SK-N-SH (cell line): ENCODE measurements at regions not wholly inside any gene's neighbourhood (a gene's known extent, or its start where the extent isn't known, plus 50 kb on each side); places are given as distances from the start of the nearest gene placed in this dataset.

Experiments
- CTCF ChIA-PET: fragments of 300-600, 350-600 bp; formaldehyde crosslinking; extraction: SDS; loops from one replicate; lab custom pipeline; 2021; lab: Yijun Ruan, JAX
- POLR2A ChIA-PET: fragments of 350-600 bp; sonication (Branson Sonifier 250); formaldehyde crosslinking; extraction: SDS; loops from one replicate; lab custom pipeline; 2020; ENCODE audit warnings: antibody characterized with exemption, inconsistent platforms; lab: Yijun Ruan, JAX
- DNase-seq: peaks from one replicate; pipeline ENCODE4 v3.0.0; 2012
- H2AFZ ChIP-seq: fragments of 200-600 bp; sonication (generic); 2 replicates; pipeline ENCODE4 v1.8.1; 2016; ENCODE audit warnings: antibody characterized with exemption, mild to moderate bottlenecking, low read depth
- H3F3A ChIP-seq: fragments of 200-600 bp; sonication (generic); replicated peaks from 2 replicates; pipeline ENCODE3; 2016; ENCODE audit warnings: antibody characterized with exemption, mild to moderate bottlenecking; ENCODE audit not compliant: insufficient read depth
- H3K27ac ChIP-seq, 2 experiments: fragments of 200-500 bp in 1 of 2; fragments of 200-600 bp in 1 of 2; sonication (Bioruptor generic) in 1 of 2; sonication (generic), shearing (Covaris generic) in 1 of 2; 2 replicates each; pipeline versions ENCODE4 v1.5.1 to v1.6.1; 2014 to 2016; ENCODE audit warnings: low read depth in 2 of 2, inconsistent platforms in 1 of 2, low read length in 1 of 2, mild to moderate bottlenecking in 1 of 2, mixed read lengths in 1 of 2
- H3K27me3 ChIP-seq: fragments of 200-600 bp; sonication (generic), shearing (Covaris generic); 2 replicates; pipeline ENCODE4 v1.6.1; 2016; ENCODE audit warnings: mixed run types; ENCODE audit not compliant: insufficient read depth
- H3K36me3 ChIP-seq, 2 experiments: fragments of 200-500 bp in 1 of 2; fragments of 200-600 bp in 1 of 2; sonication (Bioruptor generic) in 1 of 2; sonication (generic) in 1 of 2; replicated peaks in 1 of 2; 2 replicates each; pipeline versions ENCODE3 to v1.5.1; 2014 to 2016; ENCODE audit warnings: low read length in 1 of 2, mild to moderate bottlenecking in 1 of 2; ENCODE audit not compliant: insufficient read depth in 2 of 2, control insufficient read depth in 1 of 2
- H3K4me1 ChIP-seq, 2 experiments: fragments of 200-500 bp in 1 of 2; fragments of 200-600 bp in 1 of 2; sonication (Bioruptor generic) in 1 of 2; sonication (generic), shearing (Covaris generic) in 1 of 2; 2 replicates each; pipeline versions ENCODE4 v1.5.1 to v1.6.1; 2014 to 2016; ENCODE audit warnings: low read depth in 1 of 2, low read length in 1 of 2, mixed run types in 1 of 2; ENCODE audit not compliant: insufficient read depth in 2 of 2, control insufficient read depth in 1 of 2
- H3K4me2 ChIP-seq: fragments of 200-600 bp; sonication (generic), shearing (Covaris generic); 2 replicates; pipeline ENCODE4 v1.6.1; 2017; ENCODE audit warnings: mixed run types
- H3K4me3 ChIP-seq, 2 experiments: fragments of 200-500 bp in 1 of 2; fragments of 200-600 bp in 1 of 2; sonication (Bioruptor generic) in 1 of 2; sonication (generic), shearing (Covaris generic) in 1 of 2; 2 replicates each; pipeline versions ENCODE4 v1.5.1 to v1.8.1; 2014 to 2016; ENCODE audit warnings: low read depth in 2 of 2, inconsistent platforms in 1 of 2, low read length in 1 of 2, mild to moderate bottlenecking in 1 of 2, mixed read lengths in 1 of 2, moderate library complexity in 1 of 2
- H3K79me2 ChIP-seq: fragments of 200-600 bp; sonication (generic); 2 replicates; pipeline ENCODE4 v1.8.1; 2017; ENCODE audit warnings: mild to moderate bottlenecking; ENCODE audit not compliant: insufficient read depth
- H3K9ac ChIP-seq: fragments of 200-600 bp; sonication (generic); 2 replicates; pipeline ENCODE4 v1.6.1; 2017; ENCODE audit warnings: mixed run types
- H3K9me2 ChIP-seq: fragments of 200-600 bp; sonication (generic); 2 replicates; pipeline ENCODE4 v1.6.1; 2017; ENCODE audit warnings: mixed run types
- H3K9me3 ChIP-seq: fragments of 200-600 bp; sonication (generic); 2 replicates; pipeline ENCODE4 v1.6.1; 2017; ENCODE audit warnings: mixed run types, mild to moderate bottlenecking, moderate library complexity
- H4K20me1 ChIP-seq: fragments of 200-600 bp; sonication (generic); 2 replicates; pipeline ENCODE4 v1.6.1; 2017; ENCODE audit warnings: mild to moderate bottlenecking, mixed run types; ENCODE audit not compliant: insufficient read depth
- CHD2 ChIP-seq: fragments of 150-350 bp; IDR thresholded peaks from 2 replicates; pipeline ENCODE4 v1.6.1; 2018; ENCODE audit warnings: low read length; ENCODE audit not compliant: partially characterized antibody
- EP300 ChIP-seq, 2 experiments: IDR thresholded peaks; 2 replicates each; pipeline versions ENCODE4 v1.4.0 to v1.6.1; 2012; ENCODE audit warnings: borderline replicate concordance in 1 of 2, low read depth in 1 of 2, low read length in 1 of 2
- EZH2phosphoT487 ChIP-seq: fragments of 200-600 bp; sonication (generic); IDR thresholded peaks from 2 replicates; pipeline ENCODE4 v1.6.1; 2017; ENCODE audit warnings: low read depth, mixed run types, mild to moderate bottlenecking, antibody characterized with exemption, moderate library complexity, borderline replicate concordance
- FOSL2 ChIP-seq: IDR thresholded peaks from 2 replicates; pipeline ENCODE4 v1.4.0; 2012; ENCODE audit warnings: low read depth, mild to moderate bottlenecking, moderate library complexity, borderline replicate concordance
- FOXJ3 ChIP-seq: sonication (generic); formaldehyde crosslinking; IDR thresholded peaks from 2 replicates; pipeline ENCODE4 v1.5.1; 2020; ENCODE audit warnings: mild to moderate bottlenecking, missing genetic modification reagents
- FOXM1 ChIP-seq: IDR thresholded peaks from 2 replicates; pipeline ENCODE4 v1.4.0; 2012; ENCODE audit warnings: low read depth, mild to moderate bottlenecking
- GABPA ChIP-seq: IDR thresholded peaks from 2 replicates; pipeline ENCODE4 v1.4.0; 2012; ENCODE audit warnings: low read depth, mild to moderate bottlenecking
- IRF3 ChIP-seq: fragments of 150-350 bp; IDR thresholded peaks from 2 replicates; pipeline ENCODE4 v1.6.1; 2016; ENCODE audit warnings: mild to moderate bottlenecking, low read depth, low read length
- JUND ChIP-seq: IDR thresholded peaks from 2 replicates; pipeline ENCODE4 v1.4.0; 2012
- NFIC ChIP-seq: IDR thresholded peaks from 2 replicates; pipeline ENCODE4 v1.4.0; 2012; ENCODE audit warnings: borderline replicate concordance
- NRF1 ChIP-seq: IDR thresholded peaks from 2 replicates; pipeline ENCODE4 v1.6.1; 2012; ENCODE audit warnings: low read depth, mild to moderate bottlenecking, low read length
- POLR2AphosphoS5 ChIP-seq: IDR thresholded peaks from 2 replicates; pipeline ENCODE4 v1.6.1; 2012; ENCODE audit warnings: low read depth, low read length
- RAD21 ChIP-seq: IDR thresholded peaks from 2 replicates; pipeline ENCODE4 v1.6.1; 2012; ENCODE audit warnings: mild to moderate bottlenecking, low read length
- SIN3A ChIP-seq: IDR thresholded peaks from 2 replicates; pipeline ENCODE4 v1.6.1; 2012; ENCODE audit warnings: low read depth, mild to moderate bottlenecking, low read length, moderate library complexity, borderline replicate concordance
- TAF1 ChIP-seq: IDR thresholded peaks from 2 replicates; pipeline ENCODE4 v1.6.1; 2012; ENCODE audit warnings: low read depth, mild to moderate bottlenecking, low read length, moderate library complexity, borderline replicate concordance
- USF1 ChIP-seq: IDR thresholded peaks from 2 replicates; pipeline ENCODE4 v1.4.0; 2012; ENCODE audit warnings: low read depth, borderline replicate concordance
- YY1 ChIP-seq: IDR thresholded peaks from 2 replicates; pipeline ENCODE4 v1.4.0; 2012; ENCODE audit warnings: low read depth, mild to moderate bottlenecking
- WGBS: methylation state at CpG from one replicate; pipeline ENCODE4 v1.1.6; 2017; ENCODE audit warnings: low lambda C conversion rate; 5-methylcytosine and 5-hydroxymethylcytosine counted together
- TF ChIP-seq, protein P1 (sequence below): IDR thresholded peaks from 2 replicates; pipeline ENCODE4 v1.4.0; 2012; ENCODE audit warnings: low read depth
- TF ChIP-seq, protein P2 (sequence below): IDR thresholded peaks from 2 replicates; pipeline ENCODE4; 2012
- TF ChIP-seq, protein P3 (sequence below): fragments of 150-350 bp; IDR thresholded peaks from 2 replicates; pipeline ENCODE4 v1.6.1; 2017; ENCODE audit warnings: antibody characterized with exemption, low read length, low read depth, borderline replicate concordance

- TF ChIP-seq IRF3 (no peak), EZH2phosphoT487 (no peak)
These were observed 310.6 kb downstream of the PDHA2 start (continued) for GRCh38 chr4:96150466-96150865.

DNA sequence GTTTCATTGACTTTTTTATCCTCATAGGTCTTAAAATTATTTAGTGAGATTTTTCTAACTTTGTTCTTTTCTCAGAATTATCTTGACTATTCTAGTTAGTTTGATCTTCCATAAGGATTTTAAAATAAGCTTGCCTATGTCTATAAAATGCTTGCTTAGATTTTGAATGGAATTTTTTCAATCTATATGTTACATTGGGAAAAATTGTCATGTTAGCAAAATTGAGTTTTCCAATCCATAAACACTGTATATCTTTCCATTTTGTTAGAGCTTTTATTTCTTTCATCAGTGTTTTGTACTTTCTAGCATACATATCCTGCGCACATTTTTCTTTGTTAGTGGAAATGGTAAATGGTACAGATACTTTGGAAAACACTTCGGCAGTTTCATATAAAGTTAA is 312.9 kb downstream of the PDHA2 start:
- Histone ChIP-seq H3K27me3 (no peaks in the 10 kb centered on the region), H3K9me2 (no peaks in the 10 kb centered on the region), H3K9ac (no peak overlapping the region), H3K4me1 (no peaks in the 10 kb centered on the region), H4K20me1 (no peaks in the 10 kb centered on the region), H3K4me3 (no peak overlapping the region), H3F3A (no peaks in the 10 kb centered on the region), H3K79me2 (no peaks in the 10 kb centered on the region), H3K27ac (no peak overlapping the region), H2AFZ (no peak overlapping the region), H3K9me3 (no peaks in the 10 kb centered on the region), H3K36me3 (no peaks in the 10 kb centered on the region), H3K4me2 (no peak overlapping the region)
- WGBS = 92% methylated on average over 2 of the region's 2 CpGs
- TF ChIP-seq, protein P1, sequence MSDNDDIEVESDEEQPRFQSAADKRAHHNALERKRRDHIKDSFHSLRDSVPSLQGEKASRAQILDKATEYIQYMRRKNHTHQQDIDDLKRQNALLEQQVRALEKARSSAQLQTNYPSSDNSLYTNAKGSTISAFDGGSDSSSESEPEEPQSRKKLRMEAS = no peak
- TF ChIP-seq GABPA (no peak), CHD2 (no peak), FOSL2 (no peak), EZH2phosphoT487 (no peak), IRF3 (no peak), NRF1 (no peak), TAF1 (no peak), EP300 (IDR thresholded peaks at IDR 0.05; ENCODE audit: borderline replicate concordance in 1 of 2, low read depth in 1 of 2, low read length in 1 of 2) (no peak), SIN3A (no peak), USF1 (no peak), YY1 (no peak), JUND (no peak), NFIC (no peak), FOXJ3 (CRISPR knock-in tag) (no peak), FOXM1 (no peak), POLR2AphosphoS5 (no peak), RAD21 (no peak)
- TF ChIP-seq, protein P2, sequence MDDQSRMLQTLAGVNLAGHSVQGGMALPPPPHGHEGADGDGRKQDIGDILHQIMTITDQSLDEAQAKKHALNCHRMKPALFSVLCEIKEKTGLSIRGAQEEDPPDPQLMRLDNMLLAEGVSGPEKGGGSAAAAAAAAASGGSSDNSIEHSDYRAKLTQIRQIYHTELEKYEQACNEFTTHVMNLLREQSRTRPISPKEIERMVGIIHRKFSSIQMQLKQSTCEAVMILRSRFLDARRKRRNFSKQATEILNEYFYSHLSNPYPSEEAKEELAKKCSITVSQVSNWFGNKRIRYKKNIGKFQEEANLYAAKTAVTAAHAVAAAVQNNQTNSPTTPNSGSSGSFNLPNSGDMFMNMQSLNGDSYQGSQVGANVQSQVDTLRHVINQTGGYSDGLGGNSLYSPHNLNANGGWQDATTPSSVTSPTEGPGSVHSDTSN = no peak
- TF ChIP-seq, protein P3, sequence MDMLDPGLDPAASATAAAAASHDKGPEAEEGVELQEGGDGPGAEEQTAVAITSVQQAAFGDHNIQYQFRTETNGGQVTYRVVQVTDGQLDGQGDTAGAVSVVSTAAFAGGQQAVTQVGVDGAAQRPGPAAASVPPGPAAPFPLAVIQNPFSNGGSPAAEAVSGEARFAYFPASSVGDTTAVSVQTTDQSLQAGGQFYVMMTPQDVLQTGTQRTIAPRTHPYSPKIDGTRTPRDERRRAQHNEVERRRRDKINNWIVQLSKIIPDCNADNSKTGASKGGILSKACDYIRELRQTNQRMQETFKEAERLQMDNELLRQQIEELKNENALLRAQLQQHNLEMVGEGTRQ = no peak
- DNase-seq = no peak
- POLR2A ChIA-PET = no interaction called here
- CTCF ChIA-PET = no interaction called here
